ENCODE measurements at regions not wholly inside any gene's neighbourhood (a gene's known extent, or its start where the extent isn't known, plus 50 kb on each side); places are given as distances from the start of the nearest gene placed in this dataset.

DNA sequence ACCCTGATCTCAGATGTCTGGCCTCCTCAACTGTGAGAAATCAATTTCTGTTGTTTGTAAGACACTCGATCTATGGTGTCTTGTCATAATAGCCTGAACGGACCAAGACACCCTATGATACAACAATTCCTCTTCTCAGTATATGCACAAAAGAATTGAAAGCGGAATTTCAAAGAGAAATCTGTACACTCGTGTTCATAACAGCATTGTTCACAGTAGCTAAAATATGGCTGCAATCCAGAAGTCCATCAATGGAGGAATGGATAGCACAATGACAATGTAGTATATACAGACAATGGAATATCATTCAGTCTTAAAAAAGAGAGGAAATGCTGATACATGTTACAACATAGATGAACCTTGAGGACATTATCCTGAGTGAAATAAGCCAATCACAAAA, 354.6 kb downstream of the SFMBT2 start:
- no peak overlapping the region for H3K4me3 Mint-ChIP-seq
- H2AFZ ChIP-seq (ENCODE audit: low read length) = no peak overlapping the region
- no CpG with 5 or more reads among the region's 4 CpGs for WGBS (ENCODE audit: extremely low coverage, insufficient read length, low lambda C conversion rate)
- no peak overlapping the region for H3K4me2 ChIP-seq (ENCODE audit: insufficient read depth, insufficient read length, low read length)
- H2BK15ac ChIP-seq (ENCODE audit: low read depth, low read length) = no peak overlapping the region
- H4K91ac ChIP-seq (ENCODE audit: insufficient read length, low read depth, low read length) = no peak overlapping the region
- H2AK5ac ChIP-seq (ENCODE audit: insufficient read length, low read length) = no peak overlapping the region
- no peak overlapping the region for H3K9ac ChIP-seq (ENCODE audit: extremely low read depth, insufficient read length, low read length)
- H2BK5ac ChIP-seq (ENCODE audit: insufficient read length, low read length) = no peak overlapping the region
- no peak overlapping the region for H3T11ph ChIP-seq (ENCODE audit: low read length)
- H2BK20ac ChIP-seq (ENCODE audit: low read depth, low read length, poor library complexity, severe bottlenecking) = no peak overlapping the region
- no peak overlapping the region for H3K27ac ChIP-seq (ENCODE audit: insufficient read length, low read depth, low read length)
- H3K23me2 ChIP-seq (ENCODE audit: insufficient read length, low read depth, low read length, poor library complexity, severe bottlenecking) = no peaks in the 10 kb centered on the region
- H3K14ac ChIP-seq (ENCODE audit: insufficient read depth, low read length) = no peak overlapping the region
- H3K27ac Mint-ChIP-seq = no peak overlapping the region
- no peak overlapping the region for H3K18ac ChIP-seq (ENCODE audit: insufficient read length, low read depth, low read length)
- H3K27me3 Mint-ChIP-seq (ENCODE audit: low read depth) = no peaks in the 10 kb centered on the region; the same call in 1 of the 2 replicates
- no peak overlapping the region for H4K5ac ChIP-seq (ENCODE audit: insufficient read length, low read depth, low read length)
- no peaks in the 10 kb centered on the region for H3K9me3 ChIP-seq (ENCODE audit: control insufficient read depth, low read depth, low read length)
- no peaks in the 10 kb centered on the region for H3K27me3 ChIP-seq (ENCODE audit: insufficient read depth, low read length)
- no peak overlapping the region for H4K8ac ChIP-seq (replicated peaks; ENCODE audit: insufficient read length, low read depth, low read length)
- no peaks in the 10 kb centered on the region for H3K79me2 ChIP-seq (ENCODE audit: insufficient read depth, low read length)
- peaks cover 0 to 10% of the 10 kb centered on the region in 2 experiments; a peak in 2 of 4 replicates for H3K4me1 Mint-ChIP-seq
- no peaks in the 10 kb centered on the region for H4K20me1 ChIP-seq (ENCODE audit: control insufficient read depth, insufficient read depth, insufficient read length)
- H3K4ac ChIP-seq (ENCODE audit: low read depth, low read length) = no peak overlapping the region
- no peaks in the 10 kb centered on the region for H3K36me3 Mint-ChIP-seq (ENCODE audit: insufficient read depth in 1 of 3, low read depth in 3 of 3)
- H3K9me3 Mint-ChIP-seq = peaks cover 0 to 5% of the 10 kb centered on the region in 2 experiments; a peak in 1 of 5 replicates
- H3K4me1 ChIP-seq (ENCODE audit: insufficient read depth, low read length) = no peaks in the 10 kb centered on the region
- H2BK120ac ChIP-seq (ENCODE audit: low read depth, low read length, poor library complexity, severe bottlenecking) = no peak overlapping the region
- no peak overlapping the region for H3K56ac ChIP-seq (ENCODE audit: insufficient read length, low read depth, low read length)
- H3K23ac ChIP-seq (ENCODE audit: insufficient read length, low read depth, low read length) = no peak overlapping the region
- TF ChIP-seq, protein P1, sequence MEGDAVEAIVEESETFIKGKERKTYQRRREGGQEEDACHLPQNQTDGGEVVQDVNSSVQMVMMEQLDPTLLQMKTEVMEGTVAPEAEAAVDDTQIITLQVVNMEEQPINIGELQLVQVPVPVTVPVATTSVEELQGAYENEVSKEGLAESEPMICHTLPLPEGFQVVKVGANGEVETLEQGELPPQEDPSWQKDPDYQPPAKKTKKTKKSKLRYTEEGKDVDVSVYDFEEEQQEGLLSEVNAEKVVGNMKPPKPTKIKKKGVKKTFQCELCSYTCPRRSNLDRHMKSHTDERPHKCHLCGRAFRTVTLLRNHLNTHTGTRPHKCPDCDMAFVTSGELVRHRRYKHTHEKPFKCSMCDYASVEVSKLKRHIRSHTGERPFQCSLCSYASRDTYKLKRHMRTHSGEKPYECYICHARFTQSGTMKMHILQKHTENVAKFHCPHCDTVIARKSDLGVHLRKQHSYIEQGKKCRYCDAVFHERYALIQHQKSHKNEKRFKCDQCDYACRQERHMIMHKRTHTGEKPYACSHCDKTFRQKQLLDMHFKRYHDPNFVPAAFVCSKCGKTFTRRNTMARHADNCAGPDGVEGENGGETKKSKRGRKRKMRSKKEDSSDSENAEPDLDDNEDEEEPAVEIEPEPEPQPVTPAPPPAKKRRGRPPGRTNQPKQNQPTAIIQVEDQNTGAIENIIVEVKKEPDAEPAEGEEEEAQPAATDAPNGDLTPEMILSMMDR (conservative IDR thresholded peaks at IDR 0.05) = no peak
- H3K79me1 ChIP-seq (ENCODE audit: insufficient read depth, low read depth, low read length, poor library complexity, severe bottlenecking) = no peaks in the 10 kb centered on the region
- no peak overlapping the region for H2BK12ac ChIP-seq (ENCODE audit: insufficient read length, low read depth, low read length)
- DNase-seq = no peak

Data from H9 (cell line).